ENCODE measurements at regions not wholly inside any gene's neighbourhood (a gene's known extent, or its start where the extent isn't known, plus 50 kb on each side); places are given as distances from the start of the nearest gene placed in this dataset.

GRCh38 chr16:80038566-80038965, 438.0 kb upstream of the MAF start:
- H3K4me1 ChIP-seq (ENCODE audit: control insufficient read depth in 1 of 2, insufficient read depth in 2 of 2, low read length in 2 of 2): no peaks in the 10 kb centered on the region
- H3K27me3 ChIP-seq (ENCODE audit: low read depth, low read length): no peaks in the 10 kb centered on the region
- no peaks in the 10 kb centered on the region for H3K36me3 ChIP-seq (ENCODE audit: control insufficient read depth in 1 of 2, insufficient read depth in 2 of 2, low read length in 2 of 2)
- H3K4me3 ChIP-seq (ENCODE audit: low read depth in 1 of 2, low read length in 2 of 2): no peak overlapping the region
- no peak overlapping the region for H3K27ac ChIP-seq (ENCODE audit: low read length)
- H3K9me3 ChIP-seq (ENCODE audit: control insufficient read depth in 1 of 2, low read length in 2 of 2): no peaks in the 10 kb centered on the region

- H3K27ac ChIP-seq (ENCODE audit: low read length): no peak overlapping the region
Observed at GRCh38 chr16:80034948-80035663, 434.6 kb upstream of the MAF start.

GRCh38 chr16:80034469-80034826, 433.9 kb upstream of the MAF start:
- Histone ChIP-seq H3K4me3 (ENCODE audit: low read depth in 1 of 2, low read length in 2 of 2) (no peak overlapping the region), H3K27me3 (ENCODE audit: low read depth, low read length) (no peaks in the 10 kb centered on the region), H3K9me3 (ENCODE audit: control insufficient read depth in 1 of 2, low read length in 2 of 2) (no peaks in the 10 kb centered on the region), H3K36me3 (ENCODE audit: control insufficient read depth in 1 of 2, insufficient read depth in 2 of 2, low read length in 2 of 2) (no peaks in the 10 kb centered on the region), H3K27ac (ENCODE audit: low read length) (no peak overlapping the region), H3K4me1 (ENCODE audit: control insufficient read depth in 1 of 2, insufficient read depth in 2 of 2, low read length in 2 of 2) (no peaks in the 10 kb centered on the region)

More at GRCh38 chr16:80034948-80035663, 434.6 kb upstream of the MAF start:
- Histone ChIP-seq H3K36me3 (ENCODE audit: control insufficient read depth in 1 of 2, insufficient read depth in 2 of 2, low read length in 2 of 2) (no peaks in the 10 kb centered on the region), H3K27me3 (ENCODE audit: low read depth, low read length) (no peaks in the 10 kb centered on the region), H3K4me1 (ENCODE audit: control insufficient read depth in 1 of 2, insufficient read depth in 2 of 2, low read length in 2 of 2) (no peaks in the 10 kb centered on the region), H3K9me3 (ENCODE audit: control insufficient read depth in 1 of 2, low read length in 2 of 2) (no peaks in the 10 kb centered on the region), H3K4me3 (ENCODE audit: low read depth in 1 of 2, low read length in 2 of 2) (no peak overlapping the region)

DNA sequence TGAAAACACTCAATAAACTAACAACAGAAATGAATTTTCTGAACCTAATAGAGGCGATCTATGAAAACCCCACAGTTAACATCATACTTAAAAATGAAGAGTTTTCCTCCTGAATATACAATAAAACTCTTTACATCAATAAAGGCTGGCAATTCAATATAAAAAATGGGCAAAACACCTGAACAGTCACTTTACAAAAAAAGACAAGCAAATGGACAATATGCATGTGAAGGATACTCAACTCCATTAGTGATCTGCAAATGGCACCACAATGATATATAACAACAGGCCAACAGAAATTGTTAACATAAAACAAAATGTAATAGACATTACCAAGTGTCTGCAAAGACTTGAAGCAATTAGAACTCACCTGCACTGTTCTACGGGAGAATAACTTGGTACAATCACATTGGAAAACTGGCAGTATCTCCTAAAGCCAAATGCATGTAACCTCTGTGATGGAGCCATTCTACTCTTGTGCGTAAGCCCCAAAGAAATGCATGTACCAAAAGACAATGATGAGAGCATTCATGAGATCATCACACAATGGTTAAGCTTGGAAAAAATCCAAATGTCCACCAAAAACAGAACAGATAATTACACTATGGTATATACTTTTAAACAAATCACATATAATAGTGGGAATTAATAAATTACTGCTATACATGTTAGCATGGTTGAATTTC, 433.4 kb upstream of the MAF start:
- no peaks in the 10 kb centered on the region for H3K4me1 ChIP-seq (ENCODE audit: control insufficient read depth in 1 of 2, insufficient read depth in 2 of 2, low read length in 2 of 2)
- H3K4me3 ChIP-seq (ENCODE audit: low read depth in 1 of 2, low read length in 2 of 2): no peak overlapping the region
- H3K36me3 ChIP-seq (ENCODE audit: control insufficient read depth in 1 of 2, insufficient read depth in 2 of 2, low read length in 2 of 2): no peaks in the 10 kb centered on the region
- H3K27ac ChIP-seq (ENCODE audit: low read length): no peak overlapping the region
- H3K27me3 ChIP-seq (ENCODE audit: low read depth, low read length): no peaks in the 10 kb centered on the region
- H3K9me3 ChIP-seq (ENCODE audit: control insufficient read depth in 1 of 2, low read length in 2 of 2): no peaks in the 10 kb centered on the region

- no peak overlapping the region for H3K4me3 ChIP-seq (ENCODE audit: low read depth in 1 of 2, low read length in 2 of 2)
- no peaks in the 10 kb centered on the region for H3K9me3 ChIP-seq (ENCODE audit: control insufficient read depth in 1 of 2, low read length in 2 of 2)
- no peak overlapping the region for H3K27ac ChIP-seq (ENCODE audit: low read length)
- H3K4me1 ChIP-seq (ENCODE audit: control insufficient read depth in 1 of 2, insufficient read depth in 2 of 2, low read length in 2 of 2): peaks cover 0 to 4% of the 10 kb centered on the region in 2 donors
- no peaks in the 10 kb centered on the region for H3K27me3 ChIP-seq (ENCODE audit: low read depth, low read length)
- no peaks in the 10 kb centered on the region for H3K36me3 ChIP-seq (ENCODE audit: control insufficient read depth in 1 of 2, insufficient read depth in 2 of 2, low read length in 2 of 2)
Observed at GRCh38 chr16:80029761-80030481, 429.4 kb upstream of the MAF start.

DNA sequence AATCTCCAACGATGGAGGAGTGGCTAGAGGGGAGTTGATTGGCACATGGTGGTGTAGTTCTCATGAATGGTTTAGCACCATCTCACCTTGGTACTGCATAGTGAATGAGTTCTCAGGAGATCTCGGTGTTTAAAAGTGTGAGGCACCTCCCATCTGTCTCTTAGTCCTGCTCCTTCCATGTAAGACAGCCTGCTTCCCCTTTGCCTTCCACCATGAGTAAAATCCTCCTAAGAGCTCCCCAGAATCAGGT, 428.8 kb upstream of the MAF start:
- H3K36me3 ChIP-seq (ENCODE audit: control insufficient read depth in 1 of 2, insufficient read depth in 2 of 2, low read length in 2 of 2): no peaks in the 10 kb centered on the region
- H3K4me3 ChIP-seq (ENCODE audit: low read depth in 1 of 2, low read length in 2 of 2): no peak overlapping the region
- H3K27ac ChIP-seq (ENCODE audit: low read length): no peak overlapping the region
- no peaks in the 10 kb centered on the region for H3K27me3 ChIP-seq (ENCODE audit: low read depth, low read length)
- H3K9me3 ChIP-seq (ENCODE audit: control insufficient read depth in 1 of 2, low read length in 2 of 2): no peaks in the 10 kb centered on the region
- peaks cover 0 to 4% of the 10 kb centered on the region in 2 donors for H3K4me1 ChIP-seq (ENCODE audit: control insufficient read depth in 1 of 2, insufficient read depth in 2 of 2, low read length in 2 of 2)

GRCh38 chr16:80028581-80029380, 428.2 kb upstream of the MAF start:
- H3K27ac ChIP-seq (ENCODE audit: low read length): no peak overlapping the region
- H3K4me3 ChIP-seq (ENCODE audit: low read depth in 1 of 2, low read length in 2 of 2): no peak overlapping the region
- no peaks in the 10 kb centered on the region for H3K36me3 ChIP-seq (ENCODE audit: control insufficient read depth in 1 of 2, insufficient read depth in 2 of 2, low read length in 2 of 2)
- H3K9me3 ChIP-seq (ENCODE audit: control insufficient read depth in 1 of 2, low read length in 2 of 2): no peaks in the 10 kb centered on the region
- H3K4me1 ChIP-seq (ENCODE audit: control insufficient read depth in 1 of 2, insufficient read depth in 2 of 2, low read length in 2 of 2): peaks cover 0 to 4% of the 10 kb centered on the region in 2 donors
- no peaks in the 10 kb centered on the region for H3K27me3 ChIP-seq (ENCODE audit: low read depth, low read length)

DNA sequence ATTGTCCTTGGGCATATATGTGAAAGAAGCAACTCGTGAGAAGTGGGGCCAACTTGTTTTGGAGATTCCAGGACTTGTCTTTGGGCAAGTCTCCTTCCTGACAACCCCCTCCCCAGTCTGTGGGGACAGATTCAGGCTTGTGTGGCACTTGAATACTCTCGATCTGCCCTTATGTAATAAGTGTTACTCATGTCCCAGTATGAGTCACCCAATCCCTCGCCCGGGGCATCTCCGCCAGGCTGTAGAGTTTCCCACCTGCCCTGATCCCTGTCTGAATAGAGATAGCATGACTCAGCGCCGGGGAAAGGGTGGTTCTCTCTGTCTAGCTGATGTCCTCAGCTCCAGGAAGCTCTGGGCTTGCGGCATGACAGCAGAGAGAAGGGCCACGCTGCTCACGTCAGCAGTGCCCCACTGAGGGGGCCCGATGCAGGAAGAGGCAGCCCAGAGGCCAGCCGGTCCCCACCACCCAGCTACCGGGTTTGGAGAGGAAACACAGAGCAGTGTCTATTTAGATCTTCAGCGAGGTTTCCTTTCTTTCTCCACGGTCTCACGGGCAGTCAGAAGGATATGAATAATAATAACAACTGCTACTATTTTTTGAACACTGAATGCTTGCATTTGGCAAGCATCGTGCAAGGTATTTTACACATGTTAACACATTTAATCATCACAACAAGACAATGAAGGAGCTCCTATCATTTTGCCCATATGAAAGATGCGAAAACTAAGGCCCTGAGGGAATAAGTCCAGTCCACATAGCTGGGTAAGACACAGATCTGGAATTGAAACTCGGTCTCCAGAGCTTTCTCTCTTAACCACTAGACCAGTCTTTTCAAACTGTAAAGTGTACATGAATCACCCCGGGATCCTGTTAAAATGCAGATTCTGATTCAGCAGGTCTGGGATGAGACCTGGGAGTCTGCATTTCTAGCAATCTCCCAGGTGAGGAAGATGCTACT, 426.7 kb upstream of the MAF start:
- H3K36me3 ChIP-seq (ENCODE audit: control insufficient read depth in 1 of 2, insufficient read depth in 2 of 2, low read length in 2 of 2): no peaks in the 10 kb centered on the region
- H3K27ac ChIP-seq (ENCODE audit: low read length): no peak overlapping the region
- no peak overlapping the region for H3K4me3 ChIP-seq (ENCODE audit: low read depth in 1 of 2, low read length in 2 of 2)
- peaks cover 0 to 4% of the 10 kb centered on the region in 2 donors for H3K4me1 ChIP-seq (ENCODE audit: control insufficient read depth in 1 of 2, insufficient read depth in 2 of 2, low read length in 2 of 2)
- no peaks in the 10 kb centered on the region for H3K27me3 ChIP-seq (ENCODE audit: low read depth, low read length)
- H3K9me3 ChIP-seq (ENCODE audit: control insufficient read depth in 1 of 2, low read length in 2 of 2): no peaks in the 10 kb centered on the region

DNA sequence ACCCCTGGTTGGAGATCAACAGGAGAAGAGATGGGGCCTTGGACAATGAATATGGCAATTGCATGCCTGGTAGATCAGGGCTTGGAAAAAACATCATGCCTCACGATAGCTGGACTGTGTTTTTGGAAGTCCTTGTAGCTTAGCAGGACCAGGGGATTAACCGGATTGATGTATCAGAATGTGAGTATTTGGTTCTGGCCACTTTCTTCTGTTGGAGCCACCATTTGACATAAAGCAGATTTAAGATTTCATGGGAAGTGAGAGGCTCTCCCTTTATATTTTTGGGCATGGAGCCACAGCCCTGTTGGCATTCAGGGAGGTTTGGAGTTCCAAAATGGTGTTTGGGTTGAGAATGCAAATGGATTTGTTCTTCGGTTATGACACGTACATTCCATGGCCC, 424.7 kb upstream of the MAF start:
- no peaks in the 10 kb centered on the region for H3K27me3 ChIP-seq (ENCODE audit: low read depth, low read length)
- H3K4me1 ChIP-seq (ENCODE audit: control insufficient read depth in 1 of 2, insufficient read depth in 2 of 2, low read length in 2 of 2): peaks cover 0 to 4% of the 10 kb centered on the region in 2 donors
- H3K4me3 ChIP-seq (ENCODE audit: low read depth in 1 of 2, low read length in 2 of 2): no peak overlapping the region
- no peaks in the 10 kb centered on the region for H3K36me3 ChIP-seq (ENCODE audit: control insufficient read depth in 1 of 2, insufficient read depth in 2 of 2, low read length in 2 of 2)
- no peak overlapping the region for H3K27ac ChIP-seq (ENCODE audit: low read length)
- H3K9me3 ChIP-seq (ENCODE audit: control insufficient read depth in 1 of 2, low read length in 2 of 2): no peaks in the 10 kb centered on the region

GRCh38 chr16:80024443-80024842, 423.9 kb upstream of the MAF start:
- peaks cover 0 to 4% of the 10 kb centered on the region in 2 donors for H3K4me1 ChIP-seq (ENCODE audit: control insufficient read depth in 1 of 2, insufficient read depth in 2 of 2, low read length in 2 of 2)
- H3K27me3 ChIP-seq (ENCODE audit: low read depth, low read length): no peaks in the 10 kb centered on the region
- no peak overlapping the region for H3K4me3 ChIP-seq (ENCODE audit: low read depth in 1 of 2, low read length in 2 of 2)
- H3K27ac ChIP-seq (ENCODE audit: low read length): no peak overlapping the region
- no peaks in the 10 kb centered on the region for H3K9me3 ChIP-seq (ENCODE audit: control insufficient read depth in 1 of 2, low read length in 2 of 2)
- H3K36me3 ChIP-seq (ENCODE audit: control insufficient read depth in 1 of 2, insufficient read depth in 2 of 2, low read length in 2 of 2): no peaks in the 10 kb centered on the region

Measured in muscle layer of duodenum (tissue), 2 donors.